Left ventricle myocardium inferior (tissue), 1 donor: ENCODE measurements at regions not wholly inside any gene's neighbourhood (a gene's known extent, or its start where the extent isn't known, plus 50 kb on each side); places are given as distances from the start of the nearest gene placed in this dataset.

Experiments used
- DNase-seq: peaks from one replicate; pipeline ENCODE4 v3.0.0-alpha.2; 2020
- H3K27ac ChIP-seq: fragments of 200-600 bp; replicated peaks from 2 replicates; pipeline ENCODE4 v1.8.0; 2021
- H3K27me3 ChIP-seq: fragments of 200-600 bp; 2 replicates; pipeline ENCODE4 v1.8.0; 2021; ENCODE audit warnings: low read depth
- H3K36me3 ChIP-seq: fragments of 200-600 bp; 2 replicates; pipeline ENCODE4 v1.8.0; 2021
- H3K4me1 ChIP-seq: fragments of 200-600 bp; 2 replicates; pipeline ENCODE4 v1.8.0; 2021
- H3K4me3 ChIP-seq: fragments of 200-600 bp; 2 replicates; pipeline ENCODE4 v1.8.0; 2021; ENCODE audit warnings: mild to moderate bottlenecking, moderate library complexity
- H3K9me3 ChIP-seq: fragments of 200-600 bp; replicated peaks from 2 replicates; pipeline ENCODE4 v1.8.0; 2021
- intact Hi-C: fragments of 100-400 bp; cut with micrococcal nuclease; formaldehyde crosslinking; loops from one replicate; pipeline ENCODE4 v1.11.0; 2022
- TF ChIP-seq, protein P1 (sequence below): fragments of 200-600 bp; IDR thresholded peaks from 2 replicates; pipeline ENCODE4 v1.8.0; 2021; ENCODE audit warnings: antibody characterized with exemption, mild to moderate bottlenecking, borderline replicate concordance
- donor health status: DM: no; HTN: yes; CAD: no; lungs with severe emphysema.

DNA sequence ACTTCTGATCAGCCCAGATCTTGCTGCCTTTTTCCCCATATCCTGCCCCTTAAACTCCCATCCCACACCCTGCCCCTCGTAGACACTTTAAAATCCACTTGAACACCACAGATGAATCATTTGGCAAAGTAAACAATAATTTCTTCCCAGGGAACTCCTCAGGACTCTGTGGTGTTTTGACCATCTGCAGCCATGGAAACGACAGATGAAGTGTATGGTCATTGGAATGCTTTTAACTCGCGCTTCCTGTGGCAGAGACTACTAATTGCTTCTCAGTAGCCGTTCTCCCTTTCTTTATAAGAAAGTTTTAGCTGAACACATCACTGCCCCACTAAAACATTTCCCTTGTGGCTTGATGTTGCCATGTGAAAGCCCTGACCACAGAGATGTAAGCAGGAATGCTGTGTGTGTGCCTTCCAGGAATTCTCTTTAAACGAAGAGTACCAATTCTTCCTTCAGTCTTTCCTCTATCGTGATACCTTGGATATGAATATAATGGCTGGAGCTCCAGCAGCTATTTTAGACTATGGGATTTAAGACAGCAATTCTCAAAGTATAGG is 92.7 kb upstream of the PARD3B start:
- no peaks in the 10 kb centered on the region for H3K27me3 ChIP-seq
- no peaks in the 10 kb centered on the region for H3K9me3 ChIP-seq
- TF ChIP-seq, protein P1, sequence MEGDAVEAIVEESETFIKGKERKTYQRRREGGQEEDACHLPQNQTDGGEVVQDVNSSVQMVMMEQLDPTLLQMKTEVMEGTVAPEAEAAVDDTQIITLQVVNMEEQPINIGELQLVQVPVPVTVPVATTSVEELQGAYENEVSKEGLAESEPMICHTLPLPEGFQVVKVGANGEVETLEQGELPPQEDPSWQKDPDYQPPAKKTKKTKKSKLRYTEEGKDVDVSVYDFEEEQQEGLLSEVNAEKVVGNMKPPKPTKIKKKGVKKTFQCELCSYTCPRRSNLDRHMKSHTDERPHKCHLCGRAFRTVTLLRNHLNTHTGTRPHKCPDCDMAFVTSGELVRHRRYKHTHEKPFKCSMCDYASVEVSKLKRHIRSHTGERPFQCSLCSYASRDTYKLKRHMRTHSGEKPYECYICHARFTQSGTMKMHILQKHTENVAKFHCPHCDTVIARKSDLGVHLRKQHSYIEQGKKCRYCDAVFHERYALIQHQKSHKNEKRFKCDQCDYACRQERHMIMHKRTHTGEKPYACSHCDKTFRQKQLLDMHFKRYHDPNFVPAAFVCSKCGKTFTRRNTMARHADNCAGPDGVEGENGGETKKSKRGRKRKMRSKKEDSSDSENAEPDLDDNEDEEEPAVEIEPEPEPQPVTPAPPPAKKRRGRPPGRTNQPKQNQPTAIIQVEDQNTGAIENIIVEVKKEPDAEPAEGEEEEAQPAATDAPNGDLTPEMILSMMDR, result no peak
- no peak for DNase-seq
- peak overlapping the region; percentile 63 for H3K27ac ChIP-seq
- no peak overlapping the region for H3K4me3 ChIP-seq
- H3K4me1 ChIP-seq, result peaks cover 30% of the 10 kb centered on the region
- no peaks in the 10 kb centered on the region for H3K36me3 ChIP-seq
- intact Hi-C loops, result no loop called here

DNA sequence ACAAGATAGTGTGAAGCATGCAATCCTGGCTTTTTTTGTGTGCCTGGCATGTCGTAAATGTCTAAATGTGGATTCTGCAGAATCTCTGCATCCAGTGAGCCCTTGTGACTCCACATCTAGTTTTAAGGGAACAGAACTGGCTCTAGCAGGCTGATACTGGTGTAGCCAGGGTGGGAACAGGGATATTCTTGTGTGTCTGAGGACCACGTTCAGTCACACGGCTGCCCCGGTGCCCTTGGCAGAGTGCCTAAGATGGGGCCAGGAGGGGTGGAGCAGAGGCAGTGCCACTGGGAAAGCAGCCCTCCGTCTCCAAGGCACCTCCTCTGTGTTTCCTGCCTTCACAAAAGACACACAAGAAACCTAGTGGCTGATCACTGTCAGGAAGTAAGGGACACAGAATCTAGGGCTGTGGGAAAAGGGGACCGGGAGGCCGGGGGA is 91.5 kb upstream of the PARD3B start:
- TF ChIP-seq, protein P1, result no peak
- peak; percentile 25 for DNase-seq
- Histone ChIP-seq H3K4me3 (peak overlapping the region; percentile 33), H3K36me3 (no peaks in the 10 kb centered on the region), H3K4me1 (peaks cover 30% of the 10 kb centered on the region), H3K9me3 (no peaks in the 10 kb centered on the region), H3K27ac (peak overlapping the region; percentile 44), H3K27me3 (no peaks in the 10 kb centered on the region)
- intact Hi-C loops, result no loop called here

DNA sequence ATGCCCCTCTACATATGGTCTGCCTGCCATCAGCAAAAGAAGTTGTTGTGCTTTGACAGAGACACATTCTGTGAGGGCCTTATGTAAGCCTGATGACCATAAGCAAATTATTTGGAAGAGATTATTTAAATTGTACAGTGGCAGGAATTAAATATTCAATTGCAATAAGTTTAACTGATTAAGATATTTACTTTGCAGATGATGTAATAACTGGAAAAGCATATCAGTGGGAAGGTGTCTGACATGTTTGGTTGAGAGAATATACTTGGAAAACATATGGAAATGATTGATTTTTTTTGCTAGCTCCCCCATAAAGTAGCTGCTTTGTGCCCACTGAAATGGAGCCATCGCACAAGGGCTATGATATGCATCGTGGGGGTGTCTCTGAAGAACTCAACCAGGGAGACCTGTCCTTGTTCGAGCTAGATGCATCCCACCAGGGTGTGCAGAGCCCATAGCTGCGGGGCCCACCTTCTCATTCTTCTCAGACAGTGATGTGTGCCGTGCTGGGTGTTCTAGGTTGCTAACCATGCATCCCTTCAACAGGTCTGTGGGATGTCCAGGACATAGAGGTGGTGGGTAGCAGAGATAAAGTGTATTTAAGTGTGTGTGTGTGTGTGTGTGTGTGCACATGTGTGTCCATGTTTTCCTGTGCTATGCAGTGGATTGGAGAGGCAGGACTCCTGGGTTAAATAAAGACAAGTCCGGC is 90.4 kb upstream of the PARD3B start:
- H3K4me3 ChIP-seq, result no peak overlapping the region
- no peaks in the 10 kb centered on the region for H3K36me3 ChIP-seq
- peaks cover 30% of the 10 kb centered on the region for H3K4me1 ChIP-seq
- H3K27ac ChIP-seq, result no peak overlapping the region
- H3K27me3 ChIP-seq, result no peaks in the 10 kb centered on the region
- DNase-seq, result no peak
- intact Hi-C loops, result no loop called here
- TF ChIP-seq, protein P1, result no peak
- H3K9me3 ChIP-seq, result no peaks in the 10 kb centered on the region

DNA sequence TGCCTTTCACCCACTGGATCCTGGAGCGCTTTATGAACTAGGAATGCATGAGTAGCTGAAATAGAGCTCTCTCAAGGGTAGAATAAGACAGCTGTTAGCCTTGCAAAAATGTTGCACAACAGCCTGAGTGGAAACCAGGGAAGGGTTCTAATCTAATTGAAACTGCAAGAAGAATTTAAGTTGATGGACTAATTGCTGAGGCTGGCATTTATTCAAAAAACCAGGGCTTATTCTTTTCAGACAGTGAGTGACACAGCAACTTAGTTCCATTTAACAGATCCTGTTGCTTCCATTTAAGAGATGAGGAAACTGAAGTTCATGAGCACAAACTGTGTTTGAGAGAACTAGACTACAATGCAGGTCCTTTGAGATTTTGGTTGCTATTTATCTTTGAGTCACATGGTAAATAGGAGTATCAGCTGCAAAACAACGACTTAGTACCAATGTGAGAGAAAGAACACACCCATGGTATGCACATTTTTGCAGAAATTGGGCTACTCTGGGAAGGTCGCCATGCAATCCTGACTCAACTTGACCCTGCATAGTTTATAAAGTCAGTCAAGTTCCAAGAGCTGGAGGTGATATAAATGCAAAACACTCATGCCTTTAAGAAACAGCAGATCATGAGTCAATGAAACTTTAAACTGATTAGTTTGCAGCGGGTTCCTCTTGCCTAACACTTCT is 76.4 kb upstream of the PARD3B start:
- H3K36me3 ChIP-seq, result no peaks in the 10 kb centered on the region
- H3K4me1 ChIP-seq, result no peaks in the 10 kb centered on the region
- intact Hi-C loops, result no loop called here
- no peak overlapping the region for H3K4me3 ChIP-seq
- no peak for DNase-seq
- TF ChIP-seq, protein P1, result no peak
- no peak overlapping the region for H3K27ac ChIP-seq
- H3K9me3 ChIP-seq, result no peaks in the 10 kb centered on the region
- H3K27me3 ChIP-seq, result no peaks in the 10 kb centered on the region

DNA sequence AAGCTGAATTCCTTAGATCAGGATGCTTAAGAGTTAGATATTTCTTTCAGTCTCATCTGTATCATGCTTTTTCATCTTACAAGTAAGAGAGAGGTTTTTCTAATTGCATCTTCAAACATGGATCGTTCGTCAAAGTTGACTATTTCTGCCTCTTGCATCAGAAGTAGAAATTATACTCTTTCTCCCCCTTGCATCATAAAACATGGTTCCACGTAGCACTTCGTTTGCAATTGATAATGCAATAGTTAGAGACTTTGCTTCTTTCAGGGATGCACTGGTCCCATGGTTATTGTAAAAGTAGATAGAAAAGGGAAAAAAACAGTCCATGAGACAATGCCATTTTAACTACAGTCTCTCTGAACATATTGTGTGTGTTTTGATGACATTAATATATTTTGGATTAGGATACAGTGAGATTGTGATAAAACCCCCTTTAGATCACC is 75.1 kb upstream of the PARD3B start:
- DNase-seq, result no peak
- Histone ChIP-seq H3K4me3 (no peak overlapping the region), H3K27ac (no peak overlapping the region), H3K9me3 (no peaks in the 10 kb centered on the region), H3K27me3 (no peaks in the 10 kb centered on the region), H3K36me3 (no peaks in the 10 kb centered on the region), H3K4me1 (no peaks in the 10 kb centered on the region)
- intact Hi-C loops, result no loop called here
- TF ChIP-seq, protein P1, result no peak
